LHCN-M2 (cell line): ENCODE measurements at regions not wholly inside any gene's neighbourhood (a gene's known extent, or its start where the extent isn't known, plus 50 kb on each side); places are given as distances from the start of the nearest gene placed in this dataset.

ENCODE experiments used
- DNase-seq: peaks from one replicate; pipeline ENCODE4 v3.0.0-alpha.2; 2012; ENCODE audit warnings: low read depth

GRCh38 chr10:78392197-78392596, 358.5 kb downstream of the RPS24 start:
- DNase-seq, result no peak

DNA sequence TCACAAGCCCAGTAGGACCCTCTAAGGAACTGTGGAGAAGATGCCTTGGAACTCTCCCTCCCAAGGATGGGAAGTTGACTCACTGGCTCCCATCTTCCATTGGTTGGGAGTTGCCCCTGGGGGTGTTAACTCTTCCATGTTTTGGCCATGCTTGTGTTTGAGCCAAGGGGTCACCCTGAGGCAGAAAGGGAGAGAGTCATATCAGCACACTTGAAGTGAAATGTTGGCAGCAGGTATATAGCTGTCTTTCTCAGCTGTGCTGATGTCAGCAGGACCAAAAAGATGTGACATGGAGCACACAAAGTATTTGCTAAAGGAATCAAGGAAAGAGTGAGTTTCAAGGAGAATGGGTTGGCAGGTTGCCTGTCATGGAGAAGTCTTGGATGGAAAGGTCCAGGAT, 359.4 kb downstream of the RPS24 start:
- no peak for DNase-seq

DNA sequence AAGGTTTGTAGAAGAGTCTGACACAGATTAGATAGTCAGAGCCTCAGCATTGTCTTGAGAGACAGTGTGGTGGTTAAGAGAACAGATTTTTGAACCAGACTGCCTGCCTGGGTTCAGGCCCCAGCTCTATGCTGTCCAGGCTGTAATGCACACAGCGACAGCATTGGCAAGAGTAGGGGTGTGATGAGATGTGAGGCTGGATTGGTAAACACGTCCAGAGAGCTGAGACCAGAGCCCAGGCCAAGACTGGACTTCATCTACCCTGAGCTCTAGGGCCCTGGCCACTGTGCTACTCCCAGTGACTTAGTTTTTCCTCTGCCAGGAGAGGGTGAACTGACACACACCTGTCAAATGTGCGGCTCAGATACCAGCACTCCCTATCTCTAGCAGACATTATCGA, 360.4 kb downstream of the RPS24 start:
- DNase-seq, result no peak

GRCh38 chr10:78395162-78395561, 361.5 kb downstream of the RPS24 start:
- no peak for DNase-seq

DNA sequence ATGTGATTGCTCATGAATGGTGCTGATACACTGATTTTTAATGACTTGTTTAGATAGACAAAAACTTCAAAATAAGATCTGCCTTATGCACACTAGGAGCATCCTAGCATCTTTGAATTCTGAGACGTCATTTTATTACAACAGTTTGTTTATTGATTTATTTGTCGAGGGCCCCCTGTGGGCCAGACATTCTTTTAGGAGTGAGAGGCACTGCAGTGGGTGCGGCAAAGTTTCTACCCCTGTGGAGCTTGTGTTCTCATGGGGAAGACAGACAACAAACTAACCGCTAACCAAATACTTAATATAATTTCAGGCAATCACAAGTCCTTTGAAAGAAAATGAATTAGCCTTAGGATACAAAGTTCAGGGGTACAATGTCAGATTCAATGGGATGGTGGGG, 363.1 kb downstream of the RPS24 start:
- DNase-seq, result no peak

DNA sequence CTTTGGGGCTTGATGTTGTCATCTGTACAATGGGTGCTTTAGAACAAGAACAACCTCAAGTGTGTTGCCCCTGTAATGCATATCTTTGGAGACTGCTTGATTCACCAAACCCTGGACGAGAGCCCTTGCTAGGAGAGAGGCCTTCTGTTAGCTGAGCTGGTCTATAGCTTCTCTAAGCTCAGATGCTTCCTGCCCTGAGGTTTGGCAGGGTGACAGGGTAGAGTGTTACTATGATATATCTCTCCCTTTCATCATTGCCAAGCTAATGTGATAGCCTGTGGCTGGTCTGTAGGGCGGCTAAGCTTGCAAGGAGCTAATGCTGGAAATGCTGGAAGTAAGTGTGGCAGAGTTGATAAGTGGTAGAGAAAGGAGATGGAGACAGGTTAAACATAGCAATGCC, 364.1 kb downstream of the RPS24 start:
- DNase-seq, result no peak

DNA sequence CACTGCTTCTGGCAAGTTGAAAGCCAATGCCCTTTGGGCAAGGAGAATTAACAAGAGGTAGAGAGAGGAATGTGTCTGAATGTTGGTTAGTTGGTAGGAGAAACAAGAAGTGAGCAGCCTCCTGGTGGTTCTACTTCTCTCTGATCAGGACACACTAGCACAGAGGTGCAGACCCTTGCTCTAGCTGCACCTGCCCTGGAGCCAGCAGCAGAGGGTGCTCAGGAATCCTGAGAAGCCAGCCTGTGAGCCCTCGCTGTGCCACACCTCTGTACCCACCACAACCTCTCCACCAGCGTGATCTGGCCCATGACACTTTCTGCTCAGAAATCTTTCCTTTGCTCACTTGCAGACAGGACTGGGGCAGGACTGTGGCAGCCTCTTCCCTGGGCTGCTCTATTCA, 364.7 kb downstream of the RPS24 start:
- no peak for DNase-seq

DNA sequence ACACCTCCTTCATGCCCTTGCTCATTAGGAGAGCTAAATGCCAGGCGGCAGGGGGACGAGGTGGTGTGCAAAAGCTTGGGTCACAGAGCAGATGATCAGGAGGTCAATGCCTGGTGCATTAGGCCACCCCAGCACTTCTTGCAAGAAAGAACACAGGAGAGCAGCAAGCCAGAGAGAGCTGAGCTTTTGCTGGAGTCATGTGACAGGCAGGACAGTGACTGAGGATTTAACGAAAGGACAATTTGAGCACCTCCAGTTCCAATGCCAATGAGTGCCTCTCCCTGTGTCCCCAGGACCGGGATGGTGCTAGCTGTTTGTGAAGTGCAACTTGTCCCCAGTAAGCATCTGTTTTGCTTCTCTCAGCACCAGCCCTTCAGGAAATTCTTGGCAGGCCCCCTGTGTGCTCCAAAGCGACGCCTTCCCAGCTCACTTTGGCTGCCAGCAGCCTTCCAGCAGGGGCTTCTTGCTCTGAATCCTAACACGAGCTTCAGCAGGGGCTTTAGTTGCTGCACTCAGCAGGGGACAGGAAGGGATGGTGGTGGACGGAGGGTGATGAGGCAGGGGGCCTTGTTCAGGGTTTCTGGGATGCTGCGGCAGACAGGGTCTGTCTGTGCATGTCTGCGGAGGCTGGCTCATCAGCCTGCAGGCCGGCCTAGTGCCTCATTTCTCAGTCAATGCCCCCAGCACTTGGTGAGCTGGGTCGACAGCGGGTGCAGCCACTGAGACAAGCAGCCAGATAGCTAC, 368.1 kb downstream of the RPS24 start:
- no peak for DNase-seq

DNA sequence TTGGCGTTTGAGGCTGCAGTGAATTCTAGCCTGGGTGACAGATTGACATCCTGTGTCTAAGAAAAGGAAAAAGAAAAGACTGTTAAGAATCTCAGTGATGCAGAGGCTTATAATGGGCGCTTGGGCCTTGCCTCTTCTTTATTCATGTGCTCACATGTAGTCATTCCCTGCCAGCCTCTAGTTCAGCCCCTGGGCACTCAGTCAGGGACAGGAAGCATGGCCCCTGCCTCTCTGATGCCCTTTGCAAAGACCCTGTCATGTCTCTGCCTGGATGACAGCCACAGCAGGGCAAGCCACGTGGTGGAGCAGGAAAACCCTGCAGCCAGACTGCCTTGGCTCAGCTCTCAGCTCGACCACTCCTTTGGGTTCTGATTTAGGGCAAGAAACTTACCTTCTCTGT, 368.9 kb downstream of the RPS24 start:
- DNase-seq, result no peak

DNA sequence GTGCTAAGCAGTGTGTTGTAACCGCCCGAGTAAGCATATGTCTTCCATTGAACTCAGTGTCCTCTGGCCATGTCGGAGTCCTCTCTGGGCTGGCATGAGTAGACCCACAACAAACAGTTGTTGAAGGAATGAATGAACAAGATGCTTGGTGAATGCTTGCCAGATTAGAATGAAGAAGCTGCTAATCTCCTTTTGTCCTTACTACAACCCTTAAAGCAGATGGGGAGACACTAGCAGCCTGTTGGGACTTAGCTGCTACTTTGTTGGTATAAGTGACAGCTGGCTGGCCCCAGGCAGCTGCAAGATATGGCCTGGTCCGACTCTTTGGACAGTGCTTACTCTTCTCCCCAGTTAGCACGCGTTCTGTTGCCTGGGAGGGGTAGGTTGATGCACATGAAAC, 370.1 kb downstream of the RPS24 start:
- no peak for DNase-seq

- DNase-seq, result no peak
These were observed 370.6 kb downstream of the RPS24 start for GRCh38 chr10:78404296-78404695.

- peak; percentile 21 for DNase-seq
These were observed 371.6 kb downstream of the RPS24 start for GRCh38 chr10:78405231-78405630.

GRCh38 chr10:78405736-78406135, 372.1 kb downstream of the RPS24 start:
- DNase-seq, result no peak

DNA sequence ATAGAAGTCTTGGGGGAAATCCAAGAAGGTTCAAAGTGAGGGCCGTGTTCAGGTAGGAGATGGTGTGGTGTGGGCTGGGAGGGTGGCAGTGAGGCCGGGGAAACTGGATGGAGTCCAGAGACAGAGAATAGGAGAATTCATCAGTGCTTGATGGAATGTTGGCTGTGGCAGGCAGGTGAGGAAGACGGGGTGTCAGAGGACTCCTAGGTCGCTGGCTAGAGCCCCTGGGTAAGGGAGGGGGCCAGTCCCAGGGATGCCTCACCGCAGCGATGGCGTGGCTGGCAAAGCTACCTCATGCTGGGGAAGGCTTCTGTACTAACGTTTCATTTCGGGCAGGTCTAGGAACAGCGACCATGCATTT, 373.0 kb downstream of the RPS24 start:
- DNase-seq, result no peak

DNA sequence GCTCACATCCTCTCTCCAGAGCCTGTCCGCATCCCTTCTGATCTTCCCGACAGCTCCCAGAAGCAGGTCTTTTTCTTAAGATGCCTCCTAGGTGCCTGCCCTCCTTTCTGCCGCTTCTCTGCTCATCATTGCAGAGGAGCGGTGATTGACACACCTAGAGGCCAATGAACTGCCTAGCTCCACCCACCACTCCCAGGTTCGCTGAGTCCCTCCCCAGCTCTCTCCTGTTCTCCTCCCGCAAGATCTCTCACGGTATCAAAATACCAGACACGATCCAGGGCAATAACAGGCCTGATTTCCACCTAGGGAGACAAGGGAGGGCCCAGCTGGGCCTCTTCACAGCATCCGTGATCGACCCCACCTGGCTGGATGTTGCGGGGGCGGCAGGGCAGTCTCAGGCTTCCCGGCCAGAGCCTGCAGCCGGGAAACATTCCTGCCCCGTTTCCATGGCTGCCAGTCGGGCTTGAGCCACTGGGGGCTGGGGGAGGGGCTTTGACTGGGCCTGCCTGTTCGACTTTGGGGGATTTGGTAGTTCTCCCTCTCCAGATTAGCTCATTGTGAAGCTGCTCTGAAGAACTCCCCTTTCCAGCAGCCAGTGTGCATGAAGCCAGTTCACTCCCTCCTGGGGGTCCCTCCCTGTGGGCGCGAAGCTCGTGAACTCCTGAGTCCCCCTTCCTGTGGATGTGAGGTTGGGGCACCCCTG, 373.5 kb downstream of the RPS24 start:
- peak; percentile 14 for DNase-seq

- DNase-seq, result no peak
These were observed 374.3 kb downstream of the RPS24 start for GRCh38 chr10:78407966-78408365.

DNA sequence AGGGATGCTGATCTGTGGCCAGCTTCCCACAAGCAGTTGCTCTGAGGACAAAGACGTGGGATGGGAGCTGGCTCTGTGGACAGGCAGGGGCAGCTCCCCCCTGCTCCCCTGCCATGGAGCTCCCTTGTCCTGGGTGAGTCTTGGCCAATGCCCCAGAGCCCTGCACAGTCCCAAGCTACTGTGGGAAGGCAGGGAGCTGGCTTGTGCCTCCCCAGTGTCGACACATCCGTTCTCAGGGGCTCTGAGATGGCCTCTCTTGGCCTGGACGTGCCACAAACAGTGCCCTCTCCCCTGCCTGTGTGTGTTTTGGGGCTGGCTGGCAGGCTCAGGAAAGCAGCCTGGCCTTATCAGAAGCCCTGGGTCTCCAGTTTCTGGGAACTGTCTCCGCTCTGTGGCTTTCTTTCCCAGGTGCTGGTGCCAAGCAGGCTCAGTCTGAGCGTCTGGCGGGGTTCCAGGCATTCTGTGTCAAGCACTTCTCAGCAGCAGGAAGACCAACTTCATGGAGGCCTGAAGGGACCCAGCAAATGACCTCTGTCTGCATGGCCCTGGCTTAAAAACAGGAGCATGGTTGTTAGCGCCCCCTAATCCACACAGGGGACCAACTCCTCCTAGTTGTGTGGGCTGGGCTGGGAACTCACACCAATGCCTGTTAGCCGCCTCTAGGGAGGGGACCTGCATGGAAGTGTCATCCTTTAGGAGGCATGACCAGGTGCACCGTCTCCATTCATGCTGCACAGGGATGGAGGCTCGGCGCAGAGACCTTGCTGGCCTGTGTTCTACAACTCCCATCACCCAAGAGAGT, 375.2 kb downstream of the RPS24 start:
- no peak for DNase-seq

DNA sequence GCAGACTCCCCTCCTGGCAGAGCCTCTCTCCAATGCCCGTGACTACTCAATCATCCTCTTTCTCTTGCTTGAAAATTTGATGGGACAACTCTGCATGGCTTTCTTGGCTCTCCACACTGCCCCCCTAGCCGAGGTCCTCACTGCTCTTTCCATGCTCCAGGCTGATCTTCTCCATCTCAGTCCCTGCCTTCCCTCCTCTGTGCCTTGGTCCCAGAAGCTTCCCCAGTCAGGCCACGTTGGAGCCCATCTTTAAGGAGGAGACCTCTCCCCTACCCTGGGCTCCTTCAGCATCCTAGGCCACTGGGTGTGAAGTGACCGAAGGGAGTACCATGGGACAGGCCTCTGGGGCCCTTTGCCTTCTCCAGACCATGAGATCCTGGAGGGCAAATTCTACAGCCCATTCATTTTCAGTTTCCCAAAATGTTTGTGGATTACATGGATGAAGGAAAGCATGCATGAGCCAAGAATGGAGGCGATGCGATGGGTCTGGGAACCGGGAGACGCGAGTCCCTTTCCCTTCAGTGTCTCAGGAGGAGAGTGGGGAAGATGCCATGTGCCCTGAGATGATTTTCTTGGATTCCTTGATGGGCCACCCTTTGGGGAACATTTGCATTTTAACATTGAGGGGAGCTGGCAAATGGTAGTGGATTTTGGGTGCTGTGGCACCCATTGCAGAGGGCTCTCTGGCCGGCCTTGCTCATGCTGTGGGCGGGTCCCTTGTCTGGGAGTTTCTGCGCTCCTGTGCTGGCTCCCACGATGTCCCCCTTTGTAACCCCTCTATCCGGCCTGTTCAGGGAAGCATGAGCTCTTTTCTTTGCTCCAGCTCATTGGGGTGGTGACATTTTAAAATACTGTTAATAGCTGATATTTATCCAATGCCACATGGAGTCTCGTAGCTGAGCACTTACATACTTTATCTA, 376.6 kb downstream of the RPS24 start:
- DNase-seq, result no peak

- DNase-seq, result no peak
These were observed 378.1 kb downstream of the RPS24 start for GRCh38 chr10:78411716-78412115.

- no peak for DNase-seq
These were observed 378.9 kb downstream of the RPS24 start for GRCh38 chr10:78412605-78413004.
